ENCODE measurements at regions not wholly inside any gene's neighbourhood (a gene's known extent, or its start where the extent isn't known, plus 50 kb on each side); places are given as distances from the start of the nearest gene placed in this dataset.

DNA sequence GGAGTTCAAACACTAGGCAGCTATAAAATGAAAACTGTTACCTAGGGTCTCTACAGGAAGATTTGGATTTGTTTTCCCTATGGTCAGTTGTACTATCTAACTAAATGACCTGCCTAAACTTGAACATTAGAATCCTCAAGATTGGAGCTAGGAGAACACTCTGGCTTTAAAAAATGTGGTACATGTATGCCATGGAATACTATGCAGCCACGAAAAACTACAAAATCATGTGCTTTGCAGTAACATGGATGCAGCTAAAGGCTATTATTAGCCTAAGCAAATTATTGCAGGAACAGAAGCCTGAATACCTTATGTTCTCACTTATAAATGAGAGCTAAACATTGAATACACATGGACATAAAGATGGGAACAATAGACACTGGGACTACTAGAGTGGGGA lies 87.1 kb upstream of the MAGI2 start:
- ChIA-PET POLR2A (no interaction called here), CTCF (no interaction called here)
- Histone ChIP-seq H3K4me3 (ENCODE audit: control insufficient read depth in 1 of 7, extremely low read depth in 1 of 7, insufficient read depth in 4 of 7, low read depth in 2 of 7, low read length in 6 of 7) (no peak overlapping the region), H3K36me3 (ENCODE audit: control insufficient read depth in 4 of 4, insufficient read depth in 4 of 4, low read length in 3 of 4) (no peaks in the 10 kb centered on the region), H3K9me3 (ENCODE audit: control extremely low read depth in 1 of 5, control insufficient read depth in 4 of 5, insufficient read depth in 2 of 5, low read depth in 1 of 5, low read length in 4 of 5) (no peaks in the 10 kb centered on the region), H3K27me3 (replicated peaks in 2 of 5; ENCODE audit: control insufficient read depth in 4 of 5, insufficient read depth in 5 of 5, low read length in 4 of 5) (no peaks in the 10 kb centered on the region), H3K4me1 (ENCODE audit: control extremely low read depth in 1 of 4, control insufficient read depth in 4 of 4, insufficient read depth in 4 of 4, low read length in 3 of 4) (no peaks in the 10 kb centered on the region), H3K27ac (ENCODE audit: insufficient read depth in 1 of 2, low read depth in 1 of 2, low read length in 2 of 2, poor library complexity in 1 of 2, severe bottlenecking in 2 of 2) (no peak overlapping the region)
- DNase-seq = no peak
- WGBS (ENCODE audit: insufficient coverage) = 100% methylated on average over 1 of the region's 1 CpG

DNA sequence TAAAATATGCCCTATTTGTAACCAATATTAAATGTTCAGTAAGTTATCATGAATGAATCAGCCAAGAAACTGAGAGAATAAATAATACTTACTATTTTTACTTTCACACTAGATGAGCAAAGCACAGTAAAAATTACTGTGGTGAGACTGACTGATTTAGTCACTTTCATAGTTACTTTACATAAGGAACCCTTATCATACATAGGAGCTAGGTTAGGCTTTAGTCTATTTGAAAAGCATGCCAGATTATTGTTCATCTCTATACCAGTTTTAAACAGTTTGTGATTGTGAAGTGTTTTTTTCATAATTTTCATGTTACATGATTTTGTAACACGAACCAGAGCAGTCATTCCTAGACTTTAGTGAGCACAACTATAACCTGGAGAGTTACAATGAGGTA lies 80.7 kb upstream of the MAGI2 start:
- no CpG with 5 or more reads among the region's 1 CpG for WGBS (ENCODE audit: insufficient coverage)
- DNase-seq = no peak
- H3K36me3 ChIP-seq (ENCODE audit: control insufficient read depth in 4 of 4, insufficient read depth in 4 of 4, low read length in 3 of 4) = no peaks in the 10 kb centered on the region
- no peak overlapping the region for H3K27ac ChIP-seq (ENCODE audit: insufficient read depth in 1 of 2, low read depth in 1 of 2, low read length in 2 of 2, poor library complexity in 1 of 2, severe bottlenecking in 2 of 2)
- ChIA-PET POLR2A (no interaction called here), CTCF (interaction anchor here (1.0 kb wide), 1 partner anchor 12 kb away, joined by 3 read pairs; no protein-coding TSS in a partner anchor)
- no peak overlapping the region for H3K4me3 ChIP-seq (ENCODE audit: control insufficient read depth in 1 of 7, extremely low read depth in 1 of 7, insufficient read depth in 4 of 7, low read depth in 2 of 7, low read length in 6 of 7)
- no peaks in the 10 kb centered on the region for H3K27me3 ChIP-seq (replicated peaks in 2 of 5; ENCODE audit: control insufficient read depth in 4 of 5, insufficient read depth in 5 of 5, low read length in 4 of 5)
- H3K9me3 ChIP-seq (ENCODE audit: control extremely low read depth in 1 of 5, control insufficient read depth in 4 of 5, insufficient read depth in 2 of 5, low read depth in 1 of 5, low read length in 4 of 5) = no peaks in the 10 kb centered on the region
- H3K4me1 ChIP-seq (ENCODE audit: control extremely low read depth in 1 of 4, control insufficient read depth in 4 of 4, insufficient read depth in 4 of 4, low read length in 3 of 4) = no peaks in the 10 kb centered on the region

DNA sequence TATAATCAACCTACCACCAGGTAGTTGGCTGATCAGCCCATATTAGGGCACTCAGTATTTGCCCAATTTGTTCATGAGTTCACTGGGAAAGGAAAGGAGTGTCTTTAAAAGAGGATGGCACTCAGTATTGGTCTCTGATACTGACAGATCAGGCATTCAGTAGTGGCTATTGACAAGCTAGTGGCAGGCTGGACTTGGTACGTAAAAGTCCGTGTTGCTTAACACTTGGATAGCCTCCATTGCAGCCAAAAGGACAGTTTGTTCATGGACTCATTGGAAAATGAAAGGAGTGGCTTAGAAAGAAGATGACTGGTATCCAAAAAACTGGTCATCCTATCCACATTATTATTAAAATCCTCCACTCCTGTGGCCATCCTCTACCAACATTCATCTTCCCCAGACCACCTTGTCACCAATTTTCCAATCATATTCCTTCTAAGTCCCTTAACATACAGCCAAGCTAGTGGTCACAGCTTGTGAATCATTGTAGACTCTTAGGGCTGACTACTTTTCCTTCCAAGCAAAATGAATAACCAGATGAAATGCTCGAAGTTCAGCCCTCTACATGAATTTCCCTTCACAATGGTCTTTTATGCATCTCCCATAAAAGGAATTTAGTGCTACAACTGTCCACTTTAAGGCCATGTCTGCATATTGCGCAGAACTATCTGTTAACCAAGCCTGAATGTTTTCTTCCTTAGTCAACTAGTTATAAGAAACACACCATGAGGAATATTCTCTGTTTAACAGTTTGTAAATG lies 78.6 kb upstream of the MAGI2 start:
- Histone ChIP-seq H3K4me3 (ENCODE audit: control insufficient read depth in 1 of 7, extremely low read depth in 1 of 7, insufficient read depth in 4 of 7, low read depth in 2 of 7, low read length in 6 of 7) (no peak overlapping the region), H3K27ac (ENCODE audit: insufficient read depth in 1 of 2, low read depth in 1 of 2, low read length in 2 of 2, poor library complexity in 1 of 2, severe bottlenecking in 2 of 2) (no peak overlapping the region), H3K4me1 (ENCODE audit: control extremely low read depth in 1 of 4, control insufficient read depth in 4 of 4, insufficient read depth in 4 of 4, low read length in 3 of 4) (no peaks in the 10 kb centered on the region), H3K27me3 (replicated peaks in 2 of 5; ENCODE audit: control insufficient read depth in 4 of 5, insufficient read depth in 5 of 5, low read length in 4 of 5) (no peaks in the 10 kb centered on the region), H3K36me3 (ENCODE audit: control insufficient read depth in 4 of 4, insufficient read depth in 4 of 4, low read length in 3 of 4) (no peaks in the 10 kb centered on the region), H3K9me3 (ENCODE audit: control extremely low read depth in 1 of 5, control insufficient read depth in 4 of 5, insufficient read depth in 2 of 5, low read depth in 1 of 5, low read length in 4 of 5) (no peaks in the 10 kb centered on the region)
- ChIA-PET POLR2A (no interaction called here), CTCF (no interaction called here)
- WGBS (ENCODE audit: insufficient coverage) = 88% methylated on average over 2 of the region's 4 CpGs
- DNase-seq = no peak

DNA sequence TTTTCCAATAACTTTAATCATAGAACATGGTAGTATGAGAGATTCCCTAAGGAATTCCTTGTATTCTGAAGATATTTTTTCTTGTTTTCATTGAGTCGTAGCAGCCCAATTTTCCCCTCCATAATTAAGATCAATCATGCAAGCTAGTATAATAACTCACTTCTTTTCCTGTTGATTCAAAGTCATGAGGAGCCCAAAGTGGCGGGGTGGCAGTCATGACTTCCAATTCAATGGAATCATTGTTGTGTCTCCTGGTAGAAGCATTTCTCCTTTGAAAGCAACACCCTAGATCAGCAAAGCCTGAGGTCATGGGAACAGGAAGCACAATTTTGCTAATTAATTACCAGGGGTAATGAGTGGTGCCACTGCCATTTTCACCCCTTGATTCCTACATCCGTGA lies 77.6 kb upstream of the MAGI2 start:
- H3K4me3 ChIP-seq (ENCODE audit: control insufficient read depth in 1 of 7, extremely low read depth in 1 of 7, insufficient read depth in 4 of 7, low read depth in 2 of 7, low read length in 6 of 7) = no peak overlapping the region
- 100% methylated on average over 1 of the region's 3 CpGs for WGBS (ENCODE audit: insufficient coverage)
- no peaks in the 10 kb centered on the region for H3K4me1 ChIP-seq (ENCODE audit: control extremely low read depth in 1 of 4, control insufficient read depth in 4 of 4, insufficient read depth in 4 of 4, low read length in 3 of 4)

DNA sequence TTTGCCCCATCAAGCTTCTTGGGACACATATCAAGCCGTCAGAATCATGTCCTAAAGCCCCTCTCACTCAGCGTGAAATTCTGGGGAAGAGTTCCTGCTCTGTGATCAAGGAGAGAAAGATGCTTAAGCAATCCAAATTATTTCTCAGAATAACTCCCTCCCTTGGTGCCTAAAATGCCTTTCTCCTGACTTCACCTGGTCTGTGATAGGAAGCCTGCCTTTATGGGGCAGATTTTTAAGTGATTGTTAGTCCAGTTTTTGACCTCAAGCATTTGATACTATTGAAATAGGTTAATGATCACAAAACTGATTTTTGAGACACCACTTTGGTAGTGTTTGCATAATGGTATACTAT lies 76.4 kb upstream of the MAGI2 start:
- no peak for DNase-seq
- Histone ChIP-seq H3K9me3 (ENCODE audit: control extremely low read depth in 1 of 5, control insufficient read depth in 4 of 5, insufficient read depth in 2 of 5, low read depth in 1 of 5, low read length in 4 of 5) (no peaks in the 10 kb centered on the region), H3K36me3 (ENCODE audit: control insufficient read depth in 4 of 4, insufficient read depth in 4 of 4, low read length in 3 of 4) (no peaks in the 10 kb centered on the region), H3K4me1 (ENCODE audit: control extremely low read depth in 1 of 4, control insufficient read depth in 4 of 4, insufficient read depth in 4 of 4, low read length in 3 of 4) (no peaks in the 10 kb centered on the region), H3K27me3 (replicated peaks in 2 of 5; ENCODE audit: control insufficient read depth in 4 of 5, insufficient read depth in 5 of 5, low read length in 4 of 5) (no peaks in the 10 kb centered on the region), H3K4me3 (ENCODE audit: control insufficient read depth in 1 of 7, extremely low read depth in 1 of 7, insufficient read depth in 4 of 7, low read depth in 2 of 7, low read length in 6 of 7) (no peak overlapping the region), H3K27ac (ENCODE audit: insufficient read depth in 1 of 2, low read depth in 1 of 2, low read length in 2 of 2, poor library complexity in 1 of 2, severe bottlenecking in 2 of 2) (no peak overlapping the region)
- CTCF ChIA-PET = no interaction called here
- 83% methylated on average over 1 of the region's 2 CpGs for WGBS (ENCODE audit: insufficient coverage)
- POLR2A ChIA-PET = interaction anchor here (0.7 kb wide), 1 partner anchor 72 kb away, joined by 3 read pairs; no protein-coding TSS in a partner anchor

More for the DNA sequence above, 77.6 kb upstream of the MAGI2 start:
- H3K36me3 ChIP-seq (ENCODE audit: control insufficient read depth in 4 of 4, insufficient read depth in 4 of 4, low read length in 3 of 4) = no peaks in the 10 kb centered on the region
- CTCF ChIA-PET = no interaction called here
- H3K9me3 ChIP-seq (ENCODE audit: control extremely low read depth in 1 of 5, control insufficient read depth in 4 of 5, insufficient read depth in 2 of 5, low read depth in 1 of 5, low read length in 4 of 5) = no peaks in the 10 kb centered on the region
- no peaks in the 10 kb centered on the region for H3K27me3 ChIP-seq (replicated peaks in 2 of 5; ENCODE audit: control insufficient read depth in 4 of 5, insufficient read depth in 5 of 5, low read length in 4 of 5)
- POLR2A ChIA-PET = no interaction called here
- no peak for DNase-seq
- no peak overlapping the region for H3K27ac ChIP-seq (ENCODE audit: insufficient read depth in 1 of 2, low read depth in 1 of 2, low read length in 2 of 2, poor library complexity in 1 of 2, severe bottlenecking in 2 of 2)

DNA sequence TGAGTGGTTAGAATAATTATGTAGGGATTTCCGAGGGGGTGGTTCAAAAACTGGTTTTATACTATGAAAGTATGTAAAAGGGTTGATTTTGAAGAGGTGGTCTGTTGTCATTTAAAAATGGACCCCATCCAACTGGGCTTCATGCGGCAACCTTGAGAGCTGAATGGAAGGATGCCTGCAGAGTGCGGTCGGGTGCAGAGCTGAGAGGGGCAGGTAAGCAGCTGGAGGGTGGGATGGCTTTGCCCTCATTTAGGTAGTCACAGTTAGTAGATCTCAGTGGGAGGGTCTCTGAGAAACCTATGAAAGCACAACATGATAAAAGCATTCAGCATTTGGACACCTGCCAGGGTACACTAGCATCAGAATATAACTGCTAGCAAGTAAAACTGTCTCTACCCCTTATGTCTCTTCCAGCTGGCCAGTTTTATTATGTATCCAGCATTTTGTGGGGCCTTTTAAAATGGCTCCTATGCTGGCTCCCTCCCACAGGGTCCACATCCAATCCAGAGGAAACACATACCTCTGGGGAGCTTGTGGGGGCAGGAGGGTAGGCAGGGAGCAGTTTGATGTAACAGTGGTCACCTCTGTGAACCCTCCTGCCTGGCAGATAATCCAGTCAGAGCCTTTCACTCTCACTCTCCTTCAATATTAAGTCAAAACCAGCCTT lies 75.9 kb upstream of the MAGI2 start:
- WGBS (ENCODE audit: insufficient coverage) = 80% methylated on average over 1 of the region's 4 CpGs

DNA sequence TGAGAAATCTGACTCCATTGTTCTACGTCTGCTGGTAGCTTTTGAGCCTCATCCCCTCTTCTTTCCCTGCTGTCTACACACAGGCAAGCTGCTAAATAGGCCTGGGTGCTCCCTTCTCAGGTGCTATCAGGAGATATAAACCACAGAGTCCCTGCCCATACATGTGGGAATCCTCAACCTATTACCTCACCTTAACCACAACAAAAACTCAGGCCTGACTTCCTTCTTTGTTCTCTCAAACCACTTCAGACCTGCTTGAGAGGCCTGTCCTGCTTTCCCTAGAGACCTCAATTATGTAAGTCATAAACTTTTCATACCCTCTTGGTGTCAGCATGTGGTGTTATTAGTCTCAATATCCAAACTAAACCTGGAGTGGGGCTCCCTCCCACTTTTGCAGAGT lies 75.0 kb upstream of the MAGI2 start:
- no CpG with 5 or more reads among the region's 1 CpG for WGBS (ENCODE audit: insufficient coverage)
- ChIA-PET POLR2A (no interaction called here), CTCF (no interaction called here)
- no peak overlapping the region for H3K27ac ChIP-seq (ENCODE audit: insufficient read depth in 1 of 2, low read depth in 1 of 2, low read length in 2 of 2, poor library complexity in 1 of 2, severe bottlenecking in 2 of 2)
- no peaks in the 10 kb centered on the region for H3K9me3 ChIP-seq (ENCODE audit: control extremely low read depth in 1 of 5, control insufficient read depth in 4 of 5, insufficient read depth in 2 of 5, low read depth in 1 of 5, low read length in 4 of 5)
- no peak overlapping the region for H3K4me3 ChIP-seq (ENCODE audit: control insufficient read depth in 1 of 7, extremely low read depth in 1 of 7, insufficient read depth in 4 of 7, low read depth in 2 of 7, low read length in 6 of 7)
- H3K4me1 ChIP-seq (ENCODE audit: control extremely low read depth in 1 of 4, control insufficient read depth in 4 of 4, insufficient read depth in 4 of 4, low read length in 3 of 4) = no peaks in the 10 kb centered on the region
- DNase-seq = no peak
- no peaks in the 10 kb centered on the region for H3K36me3 ChIP-seq (ENCODE audit: control insufficient read depth in 4 of 4, insufficient read depth in 4 of 4, low read length in 3 of 4)
- no peaks in the 10 kb centered on the region for H3K27me3 ChIP-seq (replicated peaks in 2 of 5; ENCODE audit: control insufficient read depth in 4 of 5, insufficient read depth in 5 of 5, low read length in 4 of 5)

More for the DNA sequence above, 75.9 kb upstream of the MAGI2 start:
- DNase-seq = no peak
- Histone ChIP-seq H3K27ac (ENCODE audit: insufficient read depth in 1 of 2, low read depth in 1 of 2, low read length in 2 of 2, poor library complexity in 1 of 2, severe bottlenecking in 2 of 2) (no peak overlapping the region), H3K4me1 (ENCODE audit: control extremely low read depth in 1 of 4, control insufficient read depth in 4 of 4, insufficient read depth in 4 of 4, low read length in 3 of 4) (no peaks in the 10 kb centered on the region), H3K9me3 (ENCODE audit: control extremely low read depth in 1 of 5, control insufficient read depth in 4 of 5, insufficient read depth in 2 of 5, low read depth in 1 of 5, low read length in 4 of 5) (no peaks in the 10 kb centered on the region), H3K4me3 (ENCODE audit: control insufficient read depth in 1 of 7, extremely low read depth in 1 of 7, insufficient read depth in 4 of 7, low read depth in 2 of 7, low read length in 6 of 7) (no peak overlapping the region), H3K27me3 (replicated peaks in 2 of 5; ENCODE audit: control insufficient read depth in 4 of 5, insufficient read depth in 5 of 5, low read length in 4 of 5) (no peaks in the 10 kb centered on the region), H3K36me3 (ENCODE audit: control insufficient read depth in 4 of 4, insufficient read depth in 4 of 4, low read length in 3 of 4) (no peaks in the 10 kb centered on the region)
- ChIA-PET POLR2A (no interaction called here), CTCF (no interaction called here)

Data from common myeloid progenitor, CD34-positive (primary cell).